NCI-H2196 (cell line): ENCODE measurements at regions not wholly inside any gene's neighbourhood (a gene's known extent, or its start where the extent isn't known, plus 50 kb on each side); places are given as distances from the start of the nearest gene placed in this dataset.
"Not testable (repeated sequence)": the region's sequence is repeated elsewhere in the genome, so short reads cannot be mapped to it uniquely, and the experiment has no call there.

Source experiments
- DNase-seq: peaks from one replicate; lab custom pipeline; 2025; ENCODE audit not compliant: unreplicated experiment; lab: John Stamatoyannopoulos, UW

GRCh38 chr12:92404259-92404894 lies 258.7 kb upstream of the BTG1 start:
- no peak for DNase-seq

GRCh38 chr12:92403210-92404175 lies 257.8 kb upstream of the BTG1 start:
- DNase-seq = no peak

- no peak for DNase-seq
These were observed 256.8 kb upstream of the BTG1 start for GRCh38 chr12:92402415-92402814.

GRCh38 chr12:92400006-92400405 lies 254.4 kb upstream of the BTG1 start:
- DNase-seq = no peak

GRCh38 chr12:92398565-92399309 lies 253.1 kb upstream of the BTG1 start:
- no peak for DNase-seq

GRCh38 chr12:92396647-92397252 lies 251.1 kb upstream of the BTG1 start:
- no peak for DNase-seq

GRCh38 chr12:92395322-92395721 lies 249.7 kb upstream of the BTG1 start:
- no peak for DNase-seq

- no peak for DNase-seq
These were observed 249.2 kb upstream of the BTG1 start for GRCh38 chr12:92394895-92395294.

- no peak for DNase-seq
These were observed 247.9 kb upstream of the BTG1 start for GRCh38 chr12:92393504-92393903.

- DNase-seq = not testable (repeated sequence)
These were observed 246.1 kb upstream of the BTG1 start for GRCh38 chr12:92391726-92392125.

- DNase-seq = no peak
These were observed 243.8 kb upstream of the BTG1 start for GRCh38 chr12:92389466-92389865.

- DNase-seq = no peak
These were observed 239.7 kb upstream of the BTG1 start for GRCh38 chr12:92385296-92385695.

GRCh38 chr12:92384571-92384970 lies 238.9 kb upstream of the BTG1 start:
- DNase-seq = no peak

- DNase-seq = no peak
These were observed 236.8 kb upstream of the BTG1 start for GRCh38 chr12:92382383-92382878.

- DNase-seq = no peak
These were observed 236.2 kb upstream of the BTG1 start for GRCh38 chr12:92381856-92382255.

- DNase-seq = no peak
These were observed 233.2 kb upstream of the BTG1 start for GRCh38 chr12:92378682-92379479.

- DNase-seq = not testable (repeated sequence)
These were observed 229.9 kb upstream of the BTG1 start for GRCh38 chr12:92375504-92375903.

GRCh38 chr12:92370828-92371227 lies 225.2 kb upstream of the BTG1 start:
- DNase-seq = no peak

- DNase-seq = no peak
These were observed 224.0 kb upstream of the BTG1 start for GRCh38 chr12:92369636-92370035.

- DNase-seq = no peak
These were observed 223.4 kb upstream of the BTG1 start for GRCh38 chr12:92369056-92369455.
